HCT116 (cell line): ENCODE measurements at regions not wholly inside any gene's neighbourhood (a gene's known extent, or its start where the extent isn't known, plus 50 kb on each side); places are given as distances from the start of the nearest gene placed in this dataset.

Experiments used
- ATAC-seq: fragments of 200-7000 bp; cut with Tn5 transposase; 2 replicates; pipeline ENCODE4 v1.9.1; 2020; ENCODE audit warnings: mild to moderate bottlenecking, moderate library complexity
- BruUV-seq: library from RNA; stranded (reverse); fragments of 400-500 nt; replicated peaks from 2 replicates; lab custom pipeline; 2021; lab: Mats Ljungman, UMichigan
- CTCF ChIA-PET: fragments of 300-600 bp; sonication (Branson Sonifier 250); formaldehyde crosslinking; loops from one replicate; lab custom pipeline; 2021; ENCODE audit warnings: antibody characterized with exemption; lab: Charles Lee
- POLR2A ChIA-PET: fragments of 300-600, 350-600 bp; sonication (Branson Sonifier 250); formaldehyde crosslinking; loops from one replicate; lab custom pipeline; 2021; ENCODE audit warnings: antibody characterized with exemption; lab: Charles Lee
- RAD21 ChIA-PET, 2 experiments: fragments of 300-600 bp; sonication (Branson Sonifier 250); formaldehyde crosslinking; loops; one replicate each; lab custom pipeline; 2023; ENCODE audit warnings: low total read pairs in 2 of 2; ENCODE audit not compliant: uncharacterized antibody in 2 of 2, unreplicated experiment in 2 of 2, low non-redundant PET in 1 of 2; lab: Charles Lee
- DNase-seq: peaks from one replicate; pipeline ENCODE4 v3.0.0-alpha.2; 2010; ENCODE audit warnings: low read depth, low spot score
- H2AFZ ChIP-seq: fragments of 200-600 bp; shearing (Covaris generic), sonication (generic); 2 replicates; pipeline ENCODE4 v1.6.1; 2017; ENCODE audit warnings: low read depth, mixed run types, mixed read lengths, antibody characterized with exemption, low read length; ENCODE audit not compliant: poor library complexity, severe bottlenecking
- H3K27ac ChIP-seq: 2 replicates; pipeline ENCODE4 v1.5.1; 2012; ENCODE audit warnings: low read depth, low read length
- H3K27me3 ChIP-seq: fragments of 200-600 bp; sonication (generic); 2 replicates; pipeline ENCODE4 v1.6.1; 2016; ENCODE audit warnings: mixed run types, low read length, mixed read lengths; ENCODE audit not compliant: insufficient read depth
- H3K36me3 ChIP-seq, 2 experiments: fragments of 200-500 bp in 1 of 2; fragments of 200-600 bp in 1 of 2; sonication (Bioruptor generic) in 1 of 2; sonication (generic) in 1 of 2; 2 replicates each; pipeline versions ENCODE4 v1.5.1 to v1.6.1; 2014 to 2016; ENCODE audit warnings: low read length in 2 of 2, inconsistent platforms in 1 of 2, mixed read lengths in 1 of 2, mixed run types in 1 of 2; ENCODE audit not compliant: insufficient read depth in 2 of 2, control insufficient read depth in 1 of 2
- H3K4me1 ChIP-seq, 2 experiments: fragments of 200-600 bp in 1 of 2; sonication (generic) in 1 of 2; 2 replicates each; pipeline versions ENCODE4 v1.5.1 to v1.6.1; 2012 to 2017; ENCODE audit warnings: low read length in 2 of 2, inconsistent platforms in 1 of 2, mild to moderate bottlenecking in 1 of 2, mixed read lengths in 1 of 2, mixed run types in 1 of 2, moderate library complexity in 1 of 2; ENCODE audit not compliant: insufficient read depth in 2 of 2, control insufficient read depth in 1 of 2
- H3K4me2 ChIP-seq: fragments of 200-600 bp; sonication (generic); 2 replicates; pipeline ENCODE4 v1.6.1; 2017; ENCODE audit warnings: mixed run types, low read length, mixed read lengths
- H3K4me3 ChIP-seq, 2 experiments: fragments of 200-600 bp in 1 of 2; sonication (generic) in 1 of 2; replicated peaks in 1 of 2; 2 replicates each; pipeline ENCODE4 v1.5.1; 2011 to 2016; ENCODE audit warnings: low read length in 2 of 2, control low read depth in 1 of 2, low read depth in 1 of 2, mild to moderate bottlenecking in 1 of 2, mixed read lengths in 1 of 2, mixed run types in 1 of 2
- H3K79me2 ChIP-seq: fragments of 200-600 bp; sonication (generic); 2 replicates; pipeline ENCODE4 v1.6.1; 2017; ENCODE audit warnings: mild to moderate bottlenecking, mixed run types, low read length, moderate library complexity, mixed read lengths; ENCODE audit not compliant: insufficient read depth
- H3K9ac ChIP-seq: fragments of 200-600 bp; sonication (generic); 2 replicates; pipeline ENCODE4 v1.6.1; 2016; ENCODE audit warnings: low read length, mixed read lengths
- H3K9me2 ChIP-seq: fragments of 200-600 bp; sonication (generic), shearing (Covaris generic); 2 replicates; pipeline ENCODE4 v1.6.1; 2017; ENCODE audit warnings: mixed run types, mild to moderate bottlenecking, moderate library complexity; ENCODE audit not compliant: insufficient read depth
- H3K9me3 ChIP-seq, 2 experiments: fragments of 200-500 bp in 1 of 2; fragments of 200-600 bp in 1 of 2; sonication (Bioruptor generic) in 1 of 2; sonication (generic) in 1 of 2; 2 replicates each; pipeline ENCODE4 v1.6.1; 2014 to 2017; ENCODE audit warnings: low read length in 2 of 2, mixed read lengths in 2 of 2, inconsistent platforms in 1 of 2, low read depth in 1 of 2, mild to moderate bottlenecking in 1 of 2, mixed run types in 1 of 2, moderate library complexity in 1 of 2; ENCODE audit not compliant: control insufficient read depth in 1 of 2, insufficient read depth in 1 of 2
- H4K20me1 ChIP-seq: fragments of 200-600 bp; sonication (generic), shearing (Covaris generic); 2 replicates; pipeline ENCODE4 v1.6.1; 2017; ENCODE audit warnings: mixed run types, mild to moderate bottlenecking, moderate library complexity; ENCODE audit not compliant: insufficient read depth
- CBX3 ChIP-seq: IDR thresholded peaks from 2 replicates; pipeline ENCODE4 v1.6.1; 2012; ENCODE audit warnings: low read depth
- ELF1 ChIP-seq: IDR thresholded peaks from 2 replicates; pipeline ENCODE4 v1.6.1; 2012; ENCODE audit warnings: low read depth, borderline replicate concordance
- FOSL1 ChIP-seq: IDR thresholded peaks from 2 replicates; pipeline ENCODE4 v1.6.1; 2012; ENCODE audit warnings: low read depth
- JUND ChIP-seq: IDR thresholded peaks from 2 replicates; pipeline ENCODE4 v1.6.1; 2012
- MAX ChIP-seq: IDR thresholded peaks from 2 replicates; pipeline ENCODE4 v1.6.1; 2012
- POLR2A ChIP-seq: IDR thresholded peaks from 2 replicates; pipeline ENCODE4 v1.7.0; 2011; ENCODE audit warnings: borderline replicate concordance; ENCODE audit not compliant: insufficient read depth, insufficient read length; ENCODE audit errors: extremely low read depth
- SP1 ChIP-seq: IDR thresholded peaks from 2 replicates; pipeline ENCODE4 v1.6.1; 2012; ENCODE audit warnings: low read depth
- ZBTB33 ChIP-seq: IDR thresholded peaks from 2 replicates; pipeline ENCODE4 v1.6.1; 2011; ENCODE audit warnings: mild to moderate bottlenecking, low read length, moderate library complexity; ENCODE audit not compliant: insufficient replicate concordance; ENCODE audit errors: extremely low read depth
- ZFX ChIP-seq: fragments of 450-650 bp; IDR thresholded peaks from 2 replicates; pipeline ENCODE4 v1.6.1; 2017
- intact Hi-C: fragments of 100-400 bp; cut with micrococcal nuclease; formaldehyde crosslinking; loops from 2 replicates; pipeline ENCODE4 v1.10.0; 2022

- no peak overlapping the region for H2AFZ ChIP-seq
- ATAC-seq = no peak
- H3K9me2 ChIP-seq = no peaks in the 10 kb centered on the region
- no peaks in the 10 kb centered on the region for H3K27me3 ChIP-seq
- no peak overlapping the region for H3K4me2 ChIP-seq
- peak overlapping the region; percentile 93 for H3K27ac ChIP-seq
- no peak for DNase-seq
- no peak for TF ChIP-seq SP1
- no peak for TF ChIP-seq ELF1
- TF ChIP-seq ZFX = no peak
- no peak for TF ChIP-seq POLR2A
- TF ChIP-seq ZBTB33 = no peak
- no TSS peak for BruUV-seq
- H4K20me1 ChIP-seq = no peaks in the 10 kb centered on the region
- H3K79me2 ChIP-seq = no peaks in the 10 kb centered on the region
- no peak overlapping the region for H3K4me3 ChIP-seq
- peaks cover 6 to 21% of the 10 kb centered on the region in 2 experiments; a peak in 2 of 4 replicates for H3K9me3 ChIP-seq
- intact Hi-C loops = no loop called here
- no peaks in the 10 kb centered on the region; a peak in 1 of 4 replicates for H3K36me3 ChIP-seq
- peaks cover 16 to 34% of the 10 kb centered on the region in 2 experiments for H3K4me1 ChIP-seq
- ChIA-PET RAD21 (no interaction called here), CTCF (no interaction called here), POLR2A (no interaction called here)
- no peak overlapping the region for H3K9ac ChIP-seq
Observed at GRCh38 chr5:42948961-42949347, 91.2 kb downstream of the ANXA2R start.

- DNase-seq (peak; percentile 24), ATAC-seq (peak; percentile 80)
- H3K27ac ChIP-seq = no peak overlapping the region
- peaks cover 9 to 19% of the 10 kb centered on the region in 2 experiments for H3K4me1 ChIP-seq
- H3K79me2 ChIP-seq = no peaks in the 10 kb centered on the region
- H4K20me1 ChIP-seq = no peaks in the 10 kb centered on the region
- H3K27me3 ChIP-seq = no peaks in the 10 kb centered on the region
- POLR2A ChIA-PET = no interaction called here
- H3K9ac ChIP-seq = no peak overlapping the region
- no peaks in the 10 kb centered on the region for H3K36me3 ChIP-seq
- intact Hi-C loops = no loop called here
- peak overlapping the region; percentile 96 for H2AFZ ChIP-seq
- H3K4me2 ChIP-seq = peak overlapping the region; percentile 49
- CTCF ChIA-PET = no interaction called here
- H3K9me3 ChIP-seq = no peaks in the 10 kb centered on the region; a peak in 1 of 4 replicates
- H3K9me2 ChIP-seq = no peaks in the 10 kb centered on the region
- RAD21 ChIA-PET = no interaction called here
- no TSS peak for BruUV-seq
- TF ChIP-seq CBX3 = peak; percentile 45; the same call in 1 of the 2 replicates
- no peak for TF ChIP-seq FOSL1
- peak; percentile 68 for TF ChIP-seq MAX
- TF ChIP-seq JUND = peak; percentile 33; the same call in 1 of the 2 replicates
- no peak overlapping the region for H3K4me3 ChIP-seq
Observed at GRCh38 chr5:42944989-42945388, 95.1 kb downstream of the ANXA2R start.
